Panc1 (cell line): ENCODE measurements at regions not wholly inside any gene's neighbourhood (a gene's known extent, or its start where the extent isn't known, plus 50 kb on each side); places are given as distances from the start of the nearest gene placed in this dataset.

Experiments
- ATAC-seq: fragments of 200-7000 bp; cut with Tn5 transposase; 2 replicates; pipeline ENCODE4 v1.9.1; 2020; ENCODE audit warnings: mild to moderate bottlenecking, moderate library complexity
- BruUV-seq: library from RNA; stranded (reverse); fragments of 400-500 nt; replicated peaks from 2 replicates; lab custom pipeline; 2021; lab: Mats Ljungman, UMichigan
- CTCF ChIA-PET: fragments of 300-600 bp; sonication (Branson Sonifier 250); formaldehyde crosslinking; loops from one replicate; lab custom pipeline; 2022; ENCODE audit warnings: antibody characterized with exemption; lab: Charles Lee
- POLR2A ChIA-PET: fragments of 300-600 bp; sonication (Branson Sonifier 250); formaldehyde crosslinking; loops from one replicate; lab custom pipeline; 2022; ENCODE audit warnings: antibody characterized with exemption; lab: Charles Lee
- DNase-seq: peaks from one replicate; pipeline ENCODE4 v3.0.0-alpha.2; 2010; ENCODE audit warnings: low read depth, low spot score
- H3K27ac ChIP-seq: 2 replicates; pipeline ENCODE4 v1.5.1; 2011; ENCODE audit warnings: mild to moderate bottlenecking, low read length, inconsistent platforms
- H3K27me3 ChIP-seq: fragments of 200-500 bp; sonication (Bioruptor generic); 2 replicates; pipeline ENCODE4 v1.6.0; 2014; ENCODE audit warnings: low read length, inconsistent platforms; ENCODE audit not compliant: control insufficient read depth, insufficient read depth
- H3K36me3 ChIP-seq: fragments of 200-500 bp; sonication (Bioruptor generic); 2 replicates; pipeline ENCODE4 v1.5.1; 2014; ENCODE audit warnings: inconsistent platforms, mild to moderate bottlenecking, low read length, moderate library complexity; ENCODE audit not compliant: control insufficient read depth, insufficient read depth
- H3K4me1 ChIP-seq: 2 replicates; pipeline ENCODE4 v1.5.1; 2011; ENCODE audit warnings: inconsistent platforms, mild to moderate bottlenecking, low read length, moderate library complexity; ENCODE audit not compliant: control insufficient read depth, insufficient read depth
- H3K4me3 ChIP-seq, 2 experiments: 2 replicates each; pipeline ENCODE4 v1.5.1; 2011 to 2012; ENCODE audit warnings: low read depth in 2 of 2, low read length in 2 of 2, mild to moderate bottlenecking in 2 of 2, inconsistent platforms in 1 of 2, moderate library complexity in 1 of 2
- H3K9me3 ChIP-seq: fragments of 200-500 bp; sonication (Bioruptor generic); 2 replicates; pipeline ENCODE4 v1.5.1; 2014; ENCODE audit warnings: low read depth, mild to moderate bottlenecking, inconsistent platforms, low read length, moderate library complexity; ENCODE audit not compliant: control insufficient read depth, insufficient read depth
- CTCF ChIP-seq: fragments of 450-650 bp; IDR thresholded peaks from 2 replicates; pipeline ENCODE4 v1.5.1; 2017; ENCODE audit warnings: mild to moderate bottlenecking
- POLR2AphosphoS5 ChIP-seq: IDR thresholded peaks from 2 replicates; pipeline ENCODE4 v1.6.1; 2012; ENCODE audit warnings: mild to moderate bottlenecking, low read depth, low read length, moderate library complexity
- SIN3A ChIP-seq: IDR thresholded peaks from 2 replicates; pipeline ENCODE4 v1.6.1; 2012; ENCODE audit warnings: low read depth, mild to moderate bottlenecking, low read length, moderate library complexity, borderline replicate concordance; ENCODE audit not compliant: insufficient read depth
- TCF7L2 ChIP-seq: IDR thresholded peaks from 2 replicates; pipeline ENCODE4 v1.6.1; 2011; ENCODE audit warnings: mild to moderate bottlenecking, low read depth, low read length, inconsistent platforms
- in situ Hi-C: cut with HindIII; loops from 2 replicates; pipeline ENCODE4 v1.10.0; 2016; ENCODE audit warnings: low sequenced_read_pairs, low pct_unique_long_range_greater_than_20kb
- intact Hi-C: fragments of 100-400 bp; cut with micrococcal nuclease; formaldehyde crosslinking; loops from one replicate; pipeline ENCODE4 v1.10.0; 2022; ENCODE audit not compliant: unreplicated experiment
- TF ChIP-seq, protein P1 (sequence below), 2 experiments: IDR thresholded peaks; 2 replicates each; pipeline ENCODE4 v1.6.1; 2011 to 2012; ENCODE audit warnings: low read depth in 2 of 2, control low read depth in 1 of 2, low read length in 1 of 2, mild to moderate bottlenecking in 1 of 2, moderate library complexity in 1 of 2; ENCODE audit not compliant: insufficient read depth in 1 of 2

DNA sequence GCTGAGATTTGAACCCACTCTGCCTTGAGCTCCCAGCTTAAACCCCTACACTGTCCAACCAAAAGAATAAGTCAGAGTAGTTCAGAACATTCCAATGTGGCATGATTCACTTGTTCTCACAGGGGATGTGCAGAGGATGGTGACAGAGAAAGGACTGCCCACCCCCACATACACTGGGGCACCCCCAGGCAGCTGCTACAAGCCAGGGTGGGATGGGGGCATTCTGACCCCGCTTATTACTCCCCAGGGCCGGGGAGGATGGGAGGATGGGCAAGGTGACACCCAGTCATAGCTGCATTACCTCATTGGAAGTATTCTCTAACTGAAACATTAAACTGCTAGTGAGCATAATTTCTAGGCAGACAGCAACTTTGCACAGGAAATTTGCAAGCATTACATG is 126.0 kb upstream of the PRR20G start:
- in situ Hi-C loops (no loop called here), intact Hi-C loops (no loop called here)
- Histone ChIP-seq H3K27me3 (peaks cover 39% of the 10 kb centered on the region), H3K4me3 (no peak overlapping the region), H3K4me1 (no peaks in the 10 kb centered on the region), H3K9me3 (no peaks in the 10 kb centered on the region), H3K36me3 (no peaks in the 10 kb centered on the region), H3K27ac (no peak overlapping the region)
- ATAC-seq (no peak), DNase-seq (no peak)
- POLR2A ChIA-PET, result no interaction called here
- TF ChIP-seq TCF7L2 (no peak), SIN3A (no peak), POLR2AphosphoS5 (no peak), CTCF (no peak)
- TF ChIP-seq, protein P1, sequence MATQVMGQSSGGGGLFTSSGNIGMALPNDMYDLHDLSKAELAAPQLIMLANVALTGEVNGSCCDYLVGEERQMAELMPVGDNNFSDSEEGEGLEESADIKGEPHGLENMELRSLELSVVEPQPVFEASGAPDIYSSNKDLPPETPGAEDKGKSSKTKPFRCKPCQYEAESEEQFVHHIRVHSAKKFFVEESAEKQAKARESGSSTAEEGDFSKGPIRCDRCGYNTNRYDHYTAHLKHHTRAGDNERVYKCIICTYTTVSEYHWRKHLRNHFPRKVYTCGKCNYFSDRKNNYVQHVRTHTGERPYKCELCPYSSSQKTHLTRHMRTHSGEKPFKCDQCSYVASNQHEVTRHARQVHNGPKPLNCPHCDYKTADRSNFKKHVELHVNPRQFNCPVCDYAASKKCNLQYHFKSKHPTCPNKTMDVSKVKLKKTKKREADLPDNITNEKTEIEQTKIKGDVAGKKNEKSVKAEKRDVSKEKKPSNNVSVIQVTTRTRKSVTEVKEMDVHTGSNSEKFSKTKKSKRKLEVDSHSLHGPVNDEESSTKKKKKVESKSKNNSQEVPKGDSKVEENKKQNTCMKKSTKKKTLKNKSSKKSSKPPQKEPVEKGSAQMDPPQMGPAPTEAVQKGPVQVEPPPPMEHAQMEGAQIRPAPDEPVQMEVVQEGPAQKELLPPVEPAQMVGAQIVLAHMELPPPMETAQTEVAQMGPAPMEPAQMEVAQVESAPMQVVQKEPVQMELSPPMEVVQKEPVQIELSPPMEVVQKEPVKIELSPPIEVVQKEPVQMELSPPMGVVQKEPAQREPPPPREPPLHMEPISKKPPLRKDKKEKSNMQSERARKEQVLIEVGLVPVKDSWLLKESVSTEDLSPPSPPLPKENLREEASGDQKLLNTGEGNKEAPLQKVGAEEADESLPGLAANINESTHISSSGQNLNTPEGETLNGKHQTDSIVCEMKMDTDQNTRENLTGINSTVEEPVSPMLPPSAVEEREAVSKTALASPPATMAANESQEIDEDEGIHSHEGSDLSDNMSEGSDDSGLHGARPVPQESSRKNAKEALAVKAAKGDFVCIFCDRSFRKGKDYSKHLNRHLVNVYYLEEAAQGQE (IDR thresholded peaks at IDR 0.05; ENCODE audit: insufficient read depth in 1 of 2, low read depth in 2 of 2, low read length in 1 of 2), result no peak
- CTCF ChIA-PET, result interaction anchor here (1.1 kb wide), 1 partner anchor 42 kb away, joined by 3 read pairs; no protein-coding TSS in a partner anchor
- BruUV-seq, result no TSS peak

DNA sequence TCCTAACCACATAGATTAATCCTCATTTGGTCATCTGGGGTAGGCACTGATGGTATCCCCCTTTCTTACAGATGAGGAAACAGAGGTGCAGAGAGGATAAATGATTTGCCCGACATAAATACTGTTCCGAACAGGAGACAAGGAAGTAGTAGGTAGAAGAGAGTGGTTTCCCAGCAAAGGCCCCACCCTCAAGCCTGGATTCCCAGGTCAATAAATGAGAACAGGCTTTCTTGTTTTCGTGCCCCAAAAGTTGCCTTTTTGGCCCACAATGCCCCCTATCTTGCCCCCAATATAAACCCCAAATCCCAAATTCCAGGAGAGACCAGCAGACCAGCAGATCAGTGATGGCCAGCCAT is 125.5 kb upstream of the PRR20G start:
- intact Hi-C loops (no loop called here), in situ Hi-C loops (no loop called here)
- Histone ChIP-seq H3K27me3 (peaks cover 36% of the 10 kb centered on the region), H3K4me3 (no peak overlapping the region), H3K36me3 (no peaks in the 10 kb centered on the region), H3K9me3 (no peaks in the 10 kb centered on the region), H3K4me1 (no peaks in the 10 kb centered on the region), H3K27ac (no peak overlapping the region)
- TF ChIP-seq, protein P1 (IDR thresholded peaks at IDR 0.05; ENCODE audit: insufficient read depth in 1 of 2, low read depth in 2 of 2, low read length in 1 of 2), result no peak
- TF ChIP-seq CTCF, result no peak
- TF ChIP-seq POLR2AphosphoS5, result no peak
- TF ChIP-seq TCF7L2, result no peak
- no peak for TF ChIP-seq SIN3A
- ATAC-seq (no peak), DNase-seq (no peak)
- ChIA-PET POLR2A (no interaction called here), CTCF (no interaction called here)
- no TSS peak for BruUV-seq
